ENCODE measurements at regions not wholly inside any gene's neighbourhood (a gene's known extent, or its start where the extent isn't known, plus 50 kb on each side); places are given as distances from the start of the nearest gene placed in this dataset.

GRCh38 chr4:151831526-151831925, 70.7 kb upstream of the GATB start:
- TF ChIP-seq CTCF (IDR thresholded peaks at IDR 0.05 in 8 of 11, conservative IDR thresholded peaks at IDR 0.05 in 3 of 11) (no peak), POLR2AphosphoS5 (IDR thresholded peaks at IDR 0.05) (no peak), POLR2A (IDR thresholded peaks at IDR 0.05) (no peak)
- no peaks in the 10 kb centered on the region for H3K27me3 ChIP-seq (replicated peaks in 1 of 7)

GRCh38 chr4:151830168-151830567, 69.4 kb upstream of the GATB start:
- Histone ChIP-seq H3K27me3 (replicated peaks in 1 of 7) (no peaks in the 10 kb centered on the region), H3K4me3 (no peak overlapping the region), H3K36me3 (no peaks in the 10 kb centered on the region), H3K27ac (no peak overlapping the region), H3K9me3 (peaks cover 0 to 11% (median 2%) of the 10 kb centered on the region in 8 donors), H3K4me1 (no peaks in the 10 kb centered on the region)
- TF ChIP-seq POLR2AphosphoS5 (IDR thresholded peaks at IDR 0.05) (no peak), POLR2A (IDR thresholded peaks at IDR 0.05) (no peak), CTCF (IDR thresholded peaks at IDR 0.05 in 8 of 11, conservative IDR thresholded peaks at IDR 0.05 in 3 of 11) (no peak)
- 73 to 89% (median 82%) methylated on average over 3 of the region's 3 CpGs for WGBS, 5 donors
- no peak for DNase-seq
- intact Hi-C loops (cut with DNase I; ENCODE audit: low total_unique reads) = loop anchor here (2.0 kb wide), 1 partner anchor 27 kb away; no protein-coding TSS in a partner anchor

More at GRCh38 chr4:151831526-151831925, 70.7 kb upstream of the GATB start:
- peaks cover 0 to 4% (median 0%) of the 10 kb centered on the region in 8 donors for H3K9me3 ChIP-seq
- no peak for DNase-seq
- H3K27ac ChIP-seq = no peak overlapping the region
- H3K36me3 ChIP-seq = no peaks in the 10 kb centered on the region
- intact Hi-C loops (cut with DNase I; ENCODE audit: low total_unique reads) = loop anchor here (2.0 kb wide), 1 partner anchor 29 kb away; no protein-coding TSS in a partner anchor
- no peak overlapping the region for H3K4me3 ChIP-seq
- no peaks in the 10 kb centered on the region for H3K4me1 ChIP-seq
- WGBS, 5 donors = 76 to 91% (median 82%) methylated on average over 1 of the region's 1 CpG

- WGBS, 5 donors = 88 to 94% (median 92%) methylated on average over 6 of the region's 6 CpGs
- Histone ChIP-seq H3K9me3 (peaks cover 0 to 11% (median 2%) of the 10 kb centered on the region in 8 donors), H3K4me1 (no peaks in the 10 kb centered on the region), H3K36me3 (no peaks in the 10 kb centered on the region), H3K4me3 (no peak overlapping the region), H3K27me3 (replicated peaks in 1 of 7) (no peaks in the 10 kb centered on the region), H3K27ac (no peak overlapping the region)
- no peak for DNase-seq
- no peak for TF ChIP-seq POLR2AphosphoS5 (IDR thresholded peaks at IDR 0.05)
- no peak for TF ChIP-seq POLR2A (IDR thresholded peaks at IDR 0.05)
- no peak for TF ChIP-seq CTCF (IDR thresholded peaks at IDR 0.05 in 8 of 11, conservative IDR thresholded peaks at IDR 0.05 in 3 of 11)
- intact Hi-C loops (cut with DNase I; ENCODE audit: low total_unique reads) = no loop called here
These were observed 68.5 kb upstream of the GATB start for GRCh38 chr4:151829309-151829708.

- Histone ChIP-seq H3K27me3 (replicated peaks in 1 of 7) (no peaks in the 10 kb centered on the region), H3K4me1 (no peaks in the 10 kb centered on the region), H3K4me3 (no peak overlapping the region), H3K9me3 (peaks cover 0 to 11% (median 2%) of the 10 kb centered on the region in 8 donors), H3K27ac (no peak overlapping the region), H3K36me3 (no peaks in the 10 kb centered on the region)
- no peak for DNase-seq
- intact Hi-C loops (cut with DNase I; ENCODE audit: low total_unique reads) = no loop called here
- 86 to 95% (median 89%) methylated on average over 4 of the region's 4 CpGs for WGBS, 5 donors
- TF ChIP-seq CTCF (IDR thresholded peaks at IDR 0.05 in 8 of 11, conservative IDR thresholded peaks at IDR 0.05 in 3 of 11) = no peak
- no peak for TF ChIP-seq POLR2A (IDR thresholded peaks at IDR 0.05)
- TF ChIP-seq POLR2AphosphoS5 (IDR thresholded peaks at IDR 0.05) = no peak
These were observed 63.8 kb upstream of the GATB start for GRCh38 chr4:151824656-151825055.
